GM19240 (cell line): ENCODE measurements at regions not wholly inside any gene's neighbourhood (a gene's known extent, or its start where the extent isn't known, plus 50 kb on each side); places are given as distances from the start of the nearest gene placed in this dataset.

Experiments used
- DNase-seq: peaks from one replicate; pipeline ENCODE4 v3.0.0; 2011; ENCODE audit warnings: low spot score; ENCODE audit not compliant: insufficient read length

GRCh38 chr18:24734058-24734457, 273.6 kb downstream of the HRH4 start:
- DNase-seq: no peak

- DNase-seq: no peak
Measured at GRCh38 chr18:24735624-24736231, 275.3 kb downstream of the HRH4 start.

- no peak for DNase-seq
Measured at GRCh38 chr18:24736662-24737330, 276.4 kb downstream of the HRH4 start.

- DNase-seq: no peak
Measured at GRCh38 chr18:24740829-24741228, 280.4 kb downstream of the HRH4 start.

GRCh38 chr18:24741321-24741720, 280.9 kb downstream of the HRH4 start:
- no peak for DNase-seq

GRCh38 chr18:24741965-24742724, 281.7 kb downstream of the HRH4 start:
- DNase-seq: no peak

GRCh38 chr18:24754583-24755253, 294.3 kb downstream of the HRH4 start:
- no peak for DNase-seq

- DNase-seq: no peak
Measured at GRCh38 chr18:24756385-24756784, 295.9 kb downstream of the HRH4 start.

GRCh38 chr18:24757134-24757533, 296.7 kb downstream of the HRH4 start:
- DNase-seq: no peak

GRCh38 chr18:24761765-24762164, 301.3 kb downstream of the HRH4 start:
- no peak for DNase-seq

GRCh38 chr18:24762511-24762910, 302.1 kb downstream of the HRH4 start:
- DNase-seq: no peak

- DNase-seq: no peak
Measured at GRCh38 chr18:24763765-24764513, 303.5 kb downstream of the HRH4 start.

- no peak for DNase-seq
Measured at GRCh38 chr18:24764766-24765165, 304.3 kb downstream of the HRH4 start.

- no peak for DNase-seq
Measured at GRCh38 chr18:24766376-24766775, 305.9 kb downstream of the HRH4 start.

GRCh38 chr18:24770311-24771024, 310.0 kb downstream of the HRH4 start:
- no peak for DNase-seq

- DNase-seq: no peak
Measured at GRCh38 chr18:24771300-24771699, 310.9 kb downstream of the HRH4 start.

- no peak for DNase-seq
Measured at GRCh38 chr18:24773101-24773500, 312.7 kb downstream of the HRH4 start.

- no peak for DNase-seq
Measured at GRCh38 chr18:24776019-24776418, 315.6 kb downstream of the HRH4 start.

GRCh38 chr18:24778810-24779418, 318.5 kb downstream of the HRH4 start:
- no peak for DNase-seq

- DNase-seq: no peak
Measured at GRCh38 chr18:24782566-24782965, 322.1 kb downstream of the HRH4 start.
